Islet precursor cell (in vitro differentiated cells): ENCODE measurements at regions not wholly inside any gene's neighbourhood (a gene's known extent, or its start where the extent isn't known, plus 50 kb on each side); places are given as distances from the start of the nearest gene placed in this dataset.
"Not testable (repeated sequence)": the region's sequence is repeated elsewhere in the genome, so short reads cannot be mapped to it uniquely, and the experiment has no call there.

Source experiments
- DNase-seq: peaks from one replicate; pipeline ENCODE4 v3.0.0-alpha.2; 2018

GRCh38 chr10:36872702-36873393 is 252.6 kb upstream of the ANKRD30A start:
- no peak for DNase-seq

DNA sequence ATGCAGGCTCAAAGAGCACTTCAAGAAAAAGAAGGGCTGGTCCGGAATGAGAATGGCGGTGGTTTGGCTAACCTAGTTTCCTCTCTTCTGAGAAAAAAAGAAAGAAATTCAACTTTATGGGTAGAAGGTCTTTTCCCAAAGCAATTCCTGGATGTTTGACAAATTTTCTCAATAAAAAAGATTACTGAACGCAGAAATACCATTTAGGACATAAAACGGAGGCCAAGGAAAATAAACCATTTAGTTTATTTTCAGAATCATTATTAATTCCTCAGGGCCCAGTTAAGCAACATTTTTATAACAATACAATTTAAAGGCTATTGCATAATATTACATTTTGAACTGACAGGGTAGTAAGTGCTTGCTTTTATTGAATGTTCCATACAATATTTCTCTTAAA is 284.6 kb upstream of the ANKRD30A start:
- no peak for DNase-seq

DNA sequence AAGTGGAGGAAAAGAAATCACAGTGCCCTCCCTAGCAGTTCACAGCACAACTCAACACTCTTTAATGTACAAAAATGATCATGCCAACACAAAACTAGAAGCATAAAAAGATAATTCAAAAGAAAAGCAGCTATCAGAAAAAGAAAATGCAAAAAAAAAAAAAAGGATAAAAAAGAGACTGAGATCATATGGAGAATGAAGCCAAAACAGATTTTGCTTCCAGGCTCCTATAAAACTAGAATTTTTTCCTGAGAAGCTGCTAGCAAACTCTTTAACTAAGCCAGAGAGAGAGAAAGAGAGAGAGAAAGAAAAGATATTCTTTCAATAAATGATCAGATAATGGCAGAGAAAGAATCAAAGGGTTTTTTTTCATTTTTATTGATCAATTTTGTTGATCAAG is 288.0 kb upstream of the ANKRD30A start:
- DNase-seq, result no peak

DNA sequence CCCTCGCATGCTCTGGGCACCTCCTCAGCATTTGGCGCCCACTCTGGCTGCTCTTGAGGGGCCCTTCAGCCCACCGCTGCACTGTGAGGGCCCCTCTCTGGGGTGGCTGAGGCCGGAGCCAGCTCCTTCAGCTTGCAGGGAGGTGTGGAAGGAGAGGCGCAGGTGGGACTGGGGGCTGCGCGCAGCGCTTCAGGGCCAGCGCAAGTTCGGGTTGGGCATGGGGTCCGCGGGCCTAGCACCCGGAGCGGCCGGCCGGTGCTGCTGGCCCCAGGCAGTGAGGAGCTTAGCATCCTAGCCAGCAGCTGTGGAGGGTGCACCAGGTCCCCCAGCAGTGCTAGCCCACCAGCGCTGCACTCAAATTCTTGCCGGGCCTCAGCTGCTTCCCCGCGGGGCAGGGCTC is 305.6 kb upstream of the ANKRD30A start:
- no peak for DNase-seq

DNA sequence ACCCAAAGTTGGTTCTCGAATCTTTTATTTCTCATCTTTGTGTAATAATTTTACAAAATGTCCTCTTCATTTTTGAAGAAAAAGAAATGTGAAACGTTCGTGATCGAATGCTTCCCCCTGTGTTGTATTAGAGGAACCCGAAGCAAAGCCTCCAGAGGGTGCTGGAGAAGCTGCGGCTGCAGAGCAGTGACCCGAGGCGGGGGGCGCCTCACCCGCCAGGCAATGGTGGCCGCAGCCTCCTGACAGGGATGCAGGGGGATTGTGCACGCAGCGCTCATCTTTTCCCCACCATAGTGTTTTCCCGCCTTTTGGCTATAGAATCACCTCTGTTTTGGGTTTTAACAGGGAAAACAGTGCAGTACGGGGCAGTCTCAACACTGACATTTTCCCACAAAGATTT is 307.5 kb upstream of the ANKRD30A start:
- no peak for DNase-seq

DNA sequence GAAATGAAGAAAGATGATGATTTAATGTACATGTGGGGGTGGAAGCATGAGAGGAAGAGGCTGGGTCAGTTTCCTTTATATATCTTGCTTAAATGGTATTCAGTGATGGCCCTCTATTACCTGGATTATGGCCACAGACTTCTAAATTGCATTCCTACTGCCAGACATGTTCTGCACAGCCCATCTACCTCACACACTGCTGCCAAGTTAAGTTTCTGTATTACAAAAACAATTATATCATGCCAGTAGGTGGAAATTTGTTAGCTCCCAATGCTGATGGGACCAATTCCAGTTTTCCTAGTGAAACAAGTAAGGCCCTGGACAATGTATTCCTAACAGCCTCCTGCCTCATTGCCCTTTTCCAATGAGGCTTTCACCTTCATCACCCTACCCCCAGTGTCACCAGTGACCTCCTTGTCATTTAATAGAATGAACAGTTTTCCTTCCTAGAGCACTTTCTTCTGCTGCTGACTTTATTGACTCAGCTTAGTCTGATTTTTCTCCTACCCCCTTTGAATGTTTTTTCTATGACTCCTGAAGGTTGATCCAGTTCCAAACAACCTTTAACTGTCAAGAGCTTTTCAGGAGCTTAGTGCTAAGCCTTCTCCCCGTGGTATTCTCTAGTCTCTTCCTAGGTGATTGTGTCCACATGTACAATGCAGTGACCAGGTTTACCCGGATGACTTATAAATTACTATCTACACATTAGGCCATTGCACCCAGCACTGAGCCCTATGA is 316.6 kb upstream of the ANKRD30A start:
- no peak for DNase-seq

DNA sequence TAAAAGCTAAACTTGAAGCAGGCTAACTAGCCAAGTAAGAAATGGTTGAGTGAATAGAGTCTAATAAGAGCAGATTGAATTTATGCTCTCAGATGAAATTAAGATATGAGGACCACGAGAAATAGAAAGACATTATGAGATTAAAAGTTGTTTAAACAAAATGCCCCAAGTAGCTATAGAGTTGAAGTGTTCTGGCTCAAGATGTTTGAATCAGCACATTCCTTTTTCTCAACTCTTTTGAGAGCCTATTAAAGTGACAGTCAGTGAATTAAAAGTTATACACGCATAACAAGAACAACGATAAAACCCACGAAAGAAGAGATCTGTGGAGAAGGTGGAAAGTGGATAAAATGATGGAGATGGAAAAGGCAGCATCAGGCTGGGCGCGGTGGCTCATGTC is 322.2 kb upstream of the ANKRD30A start:
- DNase-seq, result no peak

DNA sequence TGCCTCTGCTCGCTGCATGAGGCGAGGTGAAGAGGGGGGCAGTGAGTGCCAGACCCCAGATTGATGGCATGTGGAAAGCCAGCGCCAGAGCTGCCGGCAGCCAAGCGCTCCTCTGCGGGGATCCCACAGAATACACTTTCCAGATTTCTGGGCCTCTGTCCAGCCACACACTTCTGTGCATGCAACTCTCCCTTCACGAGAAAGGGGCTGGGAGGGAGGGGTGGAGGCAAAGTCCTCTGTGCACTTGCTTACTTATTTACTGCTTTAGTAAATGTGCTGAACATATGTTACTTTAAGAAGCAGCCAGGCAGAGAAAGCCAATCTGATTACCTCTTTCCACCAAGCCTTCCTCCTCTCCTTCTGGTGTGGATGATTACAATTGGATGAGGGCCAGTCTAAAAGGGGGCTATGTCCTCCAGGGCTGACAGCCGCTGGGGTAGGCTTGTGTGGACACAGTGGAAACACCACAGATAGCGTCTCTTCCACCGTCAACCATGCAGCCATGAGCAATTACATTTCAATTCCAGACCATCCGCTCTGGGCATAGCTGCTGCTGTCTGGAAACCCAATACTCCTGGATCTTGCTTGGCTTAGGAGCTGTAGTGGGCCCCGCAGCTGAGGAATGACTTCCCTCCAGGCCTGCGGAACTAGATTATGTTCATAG is 322.8 kb upstream of the ANKRD30A start:
- peak; percentile 51 for DNase-seq

DNA sequence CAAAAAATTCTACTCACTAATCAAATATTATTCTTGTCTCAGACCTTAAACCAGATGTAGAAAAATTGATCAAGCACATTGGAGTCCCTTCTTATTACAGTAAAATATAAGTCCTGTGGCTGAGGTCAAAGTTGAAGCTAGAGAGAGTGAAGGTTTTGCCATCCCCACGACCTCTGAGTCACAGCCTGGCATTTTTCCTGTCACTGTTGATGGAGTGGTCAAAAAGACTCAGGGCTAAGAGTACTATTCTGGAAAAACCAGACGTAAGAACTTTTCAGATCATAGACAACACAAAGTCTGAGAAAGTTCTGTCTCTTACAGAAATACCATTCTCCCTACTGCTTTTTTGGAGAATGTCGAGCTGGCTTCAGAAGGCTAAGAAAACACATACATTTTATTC is 323.7 kb upstream of the ANKRD30A start:
- peak; percentile 59 for DNase-seq

DNA sequence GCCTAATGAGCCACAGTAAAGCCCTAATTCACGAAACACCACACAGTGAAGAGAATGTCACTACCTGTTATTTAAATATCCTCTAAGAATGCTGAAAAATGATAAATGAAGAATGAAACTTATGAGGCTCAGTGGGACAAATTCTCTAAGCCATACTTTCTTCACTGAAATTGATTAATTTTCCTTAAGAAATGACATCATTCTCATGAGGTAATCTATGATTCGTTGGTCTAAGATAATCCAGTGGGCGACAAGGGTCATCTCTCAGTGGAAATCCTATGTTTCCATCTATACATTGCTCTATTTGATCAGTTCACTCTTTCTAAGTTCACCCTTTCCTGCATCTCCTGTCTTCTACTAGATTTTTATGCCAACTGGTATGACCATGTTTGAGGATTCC is 330.4 kb upstream of the ANKRD30A start:
- no peak for DNase-seq

- DNase-seq, result no peak
Measured at GRCh38 chr10:36789974-36790373, 335.4 kb upstream of the ANKRD30A start.

DNA sequence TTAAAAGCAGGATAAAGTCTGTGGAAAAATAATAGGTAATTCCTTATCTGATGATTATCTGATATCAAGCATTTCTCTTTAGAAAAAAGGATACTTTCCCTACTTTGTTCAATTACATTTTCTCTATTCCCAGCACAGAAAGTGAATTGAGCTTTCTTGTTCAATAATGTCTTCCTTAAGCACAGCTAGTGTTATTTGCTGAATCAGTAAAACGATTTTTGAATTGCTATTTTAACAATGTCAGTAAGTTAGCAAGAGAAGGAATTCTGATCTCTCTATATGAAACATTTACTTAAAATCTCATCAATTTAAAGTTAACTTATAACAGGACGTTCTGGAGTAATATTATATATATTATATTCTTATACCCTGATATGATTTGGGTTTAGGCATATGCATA is 337.2 kb upstream of the ANKRD30A start:
- no peak for DNase-seq

GRCh38 chr10:36783400-36783799 is 342.0 kb upstream of the ANKRD30A start:
- DNase-seq, result no peak

- no peak for DNase-seq
Measured at GRCh38 chr10:36781570-36781969, 343.8 kb upstream of the ANKRD30A start.

DNA sequence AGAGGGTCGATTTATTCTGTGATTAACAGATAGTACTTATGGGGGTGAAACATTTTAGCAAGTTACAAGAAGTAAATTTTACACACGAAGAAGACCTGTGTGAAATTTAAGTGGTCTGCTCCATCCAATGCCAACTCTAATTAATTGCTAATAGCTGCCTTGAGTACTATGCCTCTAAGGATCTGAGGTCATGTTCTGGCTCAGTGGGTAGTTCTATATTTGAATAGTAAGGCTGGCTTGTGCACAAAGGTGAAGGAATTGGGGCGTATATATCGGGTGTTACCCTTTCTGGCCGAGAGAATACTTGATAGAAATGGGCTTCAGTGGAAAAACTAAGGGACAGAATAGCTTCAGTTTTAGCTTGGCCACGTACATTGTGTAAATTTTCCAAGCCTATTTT is 345.2 kb upstream of the ANKRD30A start:
- no peak for DNase-seq

DNA sequence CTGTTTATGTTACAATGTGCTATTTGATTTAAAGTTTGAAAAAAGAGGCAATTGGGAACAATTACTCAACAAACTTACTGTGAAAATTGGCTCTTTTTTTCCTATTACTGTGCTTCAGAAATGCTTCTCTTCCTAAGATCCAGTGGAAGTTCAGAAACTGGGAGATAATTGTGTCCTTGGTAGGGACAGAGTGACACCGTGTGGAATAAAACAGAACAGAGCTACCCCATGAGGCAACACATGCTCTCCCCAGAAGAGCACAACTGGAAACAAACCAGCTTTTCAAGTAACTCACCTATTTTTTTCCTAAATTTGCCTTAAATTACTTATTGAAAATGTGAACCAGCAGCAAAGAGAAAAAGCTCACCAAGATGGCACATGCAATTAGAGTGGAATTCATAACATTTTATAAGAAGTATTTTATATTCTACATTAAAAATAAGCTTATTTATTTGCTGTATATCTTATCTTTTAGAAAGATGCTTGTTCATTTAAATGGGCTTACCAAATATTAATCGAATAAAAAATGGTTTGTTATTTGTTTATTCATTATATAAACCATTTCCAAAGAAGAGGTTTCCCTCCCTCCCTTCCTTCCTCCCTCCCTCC is 346.1 kb upstream of the ANKRD30A start:
- DNase-seq, result peak; percentile 69

GRCh38 chr10:36778651-36779050 is 346.7 kb upstream of the ANKRD30A start:
- no peak for DNase-seq

DNA sequence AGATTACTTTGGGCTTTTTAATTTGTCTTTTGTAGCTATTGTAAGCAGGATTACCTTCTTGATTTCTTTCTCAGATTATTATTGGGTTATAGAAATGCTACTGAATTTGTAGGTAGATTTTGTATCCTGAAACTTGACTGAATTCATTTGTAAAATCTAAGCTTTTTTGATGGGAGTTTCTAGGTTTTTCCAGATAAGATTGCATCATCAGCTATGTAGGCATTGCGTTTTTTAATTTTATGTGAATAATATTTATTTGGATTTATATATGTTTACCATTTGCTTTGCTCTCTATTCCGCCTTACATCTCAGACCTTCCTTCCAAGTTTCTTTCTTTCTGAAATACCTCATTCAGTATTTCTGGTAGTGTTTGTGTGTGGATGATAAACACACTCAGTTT is 351.7 kb upstream of the ANKRD30A start:
- DNase-seq, result no peak

DNA sequence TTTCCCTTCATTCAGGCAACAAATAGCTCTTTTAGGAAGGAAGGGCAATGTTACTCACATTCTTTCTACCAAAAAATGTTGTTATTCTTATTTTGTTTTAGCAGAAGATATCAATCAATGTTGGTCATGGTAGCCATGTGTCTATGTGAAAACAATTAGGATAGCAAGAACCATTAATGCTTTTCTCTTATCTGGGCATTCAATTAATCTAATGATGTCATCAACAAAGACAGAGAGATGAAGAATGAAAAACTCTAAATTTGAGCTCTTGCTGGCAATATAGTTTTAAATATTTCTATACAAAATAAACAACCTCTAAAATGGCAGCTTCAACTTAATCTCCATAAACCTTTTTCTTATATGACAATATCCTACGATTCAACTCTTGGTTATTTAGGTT is 353.7 kb upstream of the ANKRD30A start:
- DNase-seq, result no peak

- not testable (repeated sequence) for DNase-seq
Measured at GRCh38 chr10:36769741-36770140, 355.7 kb upstream of the ANKRD30A start.

- DNase-seq, result no peak
Measured at GRCh38 chr10:36766940-36767339, 358.5 kb upstream of the ANKRD30A start.

DNA sequence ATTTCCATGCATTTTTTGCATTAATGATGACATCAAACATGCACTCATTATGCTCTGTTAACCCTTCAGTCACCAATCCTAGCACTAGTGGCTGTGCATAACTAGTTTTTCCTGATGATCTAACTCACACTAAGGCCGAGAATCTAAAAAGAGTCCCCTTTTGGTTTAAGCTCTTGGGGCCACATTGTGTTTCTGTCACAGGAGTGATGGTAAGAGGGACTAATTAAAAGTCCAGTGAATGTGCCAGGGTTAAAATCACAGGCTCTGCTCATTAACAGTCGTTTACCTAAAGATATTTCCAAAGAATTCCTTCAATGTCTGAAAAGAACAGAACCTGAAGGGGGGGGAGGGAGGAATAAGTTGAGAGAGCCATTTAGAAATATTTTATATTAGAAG is 359.0 kb upstream of the ANKRD30A start:
- no peak for DNase-seq

DNA sequence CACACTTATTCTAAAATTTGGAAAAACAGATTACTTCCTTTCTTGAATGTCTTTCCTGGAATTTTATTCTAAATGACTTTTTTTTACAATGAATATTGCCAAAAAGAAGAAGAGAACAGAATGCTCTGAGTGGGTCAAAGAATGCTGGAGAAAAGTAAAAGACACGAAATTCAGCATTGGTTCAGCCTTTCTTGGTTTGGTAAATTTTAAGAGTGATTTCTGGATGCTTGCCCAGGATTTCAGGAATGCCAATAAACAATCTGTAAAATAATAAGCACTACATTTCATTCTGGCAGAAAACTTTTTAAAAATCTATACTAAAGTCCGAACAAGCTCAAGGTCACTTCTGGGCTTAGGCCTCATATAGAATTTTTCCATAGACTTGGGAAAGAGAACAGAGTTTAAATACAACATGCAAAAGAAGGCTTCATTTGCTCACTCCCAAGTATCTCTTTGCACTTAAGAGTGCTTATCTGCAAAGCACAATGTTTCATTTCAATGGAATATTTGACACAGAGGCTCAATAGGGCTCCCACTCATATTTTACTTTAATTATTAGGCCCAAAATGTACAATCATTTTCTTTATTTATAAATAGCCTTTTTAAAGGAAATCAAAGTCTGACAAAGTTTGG is 359.5 kb upstream of the ANKRD30A start:
- no peak for DNase-seq
